Vagina (tissue), 2 donors: ENCODE measurements at regions not wholly inside any gene's neighbourhood (a gene's known extent, or its start where the extent isn't known, plus 50 kb on each side); places are given as distances from the start of the nearest gene placed in this dataset.
"Not testable (repeated sequence)": the region's sequence is repeated elsewhere in the genome, so short reads cannot be mapped to it uniquely, and the experiment has no call there.

ENCODE experiments used
- POLR2AphosphoS5 ChIP-seq, 2 donors: sonication (generic); formaldehyde crosslinking; IDR thresholded peaks; one replicate each; pipeline ENCODE4 v1.9.0; 2017; ENCODE audit warnings: antibody characterized with exemption in 2 of 2, mild to moderate bottlenecking in 2 of 2, low read depth in 1 of 2; ENCODE audit not compliant: insufficient read depth in 1 of 2
- TF ChIP-seq, protein P1 (sequence below), 3 experiments: fragments of 450-650 bp in 2 of 3; fragments of 200-600 bp in 1 of 3; sonication (generic) in 1 of 3; IDR thresholded peaks; one replicate each; pipeline ENCODE4 v1.5.1; 2017 to 2019; ENCODE audit warnings: antibody characterized with exemption in 3 of 3, mild to moderate bottlenecking in 2 of 3, moderate library complexity in 2 of 3

DNA sequence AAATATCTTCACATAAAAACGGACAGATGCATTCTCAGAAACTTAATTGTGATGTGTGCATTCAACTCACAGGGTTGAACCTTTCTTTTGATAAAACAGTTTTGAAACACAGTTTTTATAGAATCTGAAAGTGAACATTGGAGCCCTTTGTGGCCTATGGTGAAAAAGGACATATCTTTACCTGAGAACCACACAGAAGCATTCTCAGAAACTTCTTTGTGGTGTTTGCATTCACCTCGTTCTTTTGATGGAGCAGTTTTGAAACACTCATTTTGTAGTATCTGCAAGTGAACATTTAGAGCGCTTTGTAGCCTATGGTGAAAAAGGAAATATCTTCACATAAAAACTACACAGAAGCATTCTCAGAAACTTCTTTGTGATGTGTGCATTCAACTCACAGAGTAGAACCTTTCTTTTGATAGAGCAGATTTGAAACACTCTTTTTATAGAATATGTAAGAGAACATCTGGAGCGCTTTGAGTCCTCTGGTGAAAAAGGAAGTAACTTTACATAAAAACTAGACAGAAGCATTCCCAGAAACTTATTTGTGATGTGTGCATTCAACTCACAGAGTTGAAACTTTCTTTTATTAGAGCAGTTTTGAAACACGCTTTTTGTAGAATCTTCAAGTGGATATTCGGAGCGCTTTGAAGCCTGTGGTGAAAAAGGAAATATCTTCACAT is 591.9 kb upstream of the ZNF337 start:
- TF ChIP-seq, protein P1, sequence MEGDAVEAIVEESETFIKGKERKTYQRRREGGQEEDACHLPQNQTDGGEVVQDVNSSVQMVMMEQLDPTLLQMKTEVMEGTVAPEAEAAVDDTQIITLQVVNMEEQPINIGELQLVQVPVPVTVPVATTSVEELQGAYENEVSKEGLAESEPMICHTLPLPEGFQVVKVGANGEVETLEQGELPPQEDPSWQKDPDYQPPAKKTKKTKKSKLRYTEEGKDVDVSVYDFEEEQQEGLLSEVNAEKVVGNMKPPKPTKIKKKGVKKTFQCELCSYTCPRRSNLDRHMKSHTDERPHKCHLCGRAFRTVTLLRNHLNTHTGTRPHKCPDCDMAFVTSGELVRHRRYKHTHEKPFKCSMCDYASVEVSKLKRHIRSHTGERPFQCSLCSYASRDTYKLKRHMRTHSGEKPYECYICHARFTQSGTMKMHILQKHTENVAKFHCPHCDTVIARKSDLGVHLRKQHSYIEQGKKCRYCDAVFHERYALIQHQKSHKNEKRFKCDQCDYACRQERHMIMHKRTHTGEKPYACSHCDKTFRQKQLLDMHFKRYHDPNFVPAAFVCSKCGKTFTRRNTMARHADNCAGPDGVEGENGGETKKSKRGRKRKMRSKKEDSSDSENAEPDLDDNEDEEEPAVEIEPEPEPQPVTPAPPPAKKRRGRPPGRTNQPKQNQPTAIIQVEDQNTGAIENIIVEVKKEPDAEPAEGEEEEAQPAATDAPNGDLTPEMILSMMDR (IDR thresholded peaks at IDR 0.05) = not testable (repeated sequence)
- TF ChIP-seq POLR2AphosphoS5 (IDR thresholded peaks at IDR 0.05; ENCODE audit: insufficient read depth in 1 of 2, low read depth in 1 of 2) = not testable (repeated sequence)
